ENCODE measurements at regions not wholly inside any gene's neighbourhood (a gene's known extent, or its start where the extent isn't known, plus 50 kb on each side); places are given as distances from the start of the nearest gene placed in this dataset.
"Not testable (repeated sequence)": the region's sequence is repeated elsewhere in the genome, so short reads cannot be mapped to it uniquely, and the experiment has no call there.

DNA sequence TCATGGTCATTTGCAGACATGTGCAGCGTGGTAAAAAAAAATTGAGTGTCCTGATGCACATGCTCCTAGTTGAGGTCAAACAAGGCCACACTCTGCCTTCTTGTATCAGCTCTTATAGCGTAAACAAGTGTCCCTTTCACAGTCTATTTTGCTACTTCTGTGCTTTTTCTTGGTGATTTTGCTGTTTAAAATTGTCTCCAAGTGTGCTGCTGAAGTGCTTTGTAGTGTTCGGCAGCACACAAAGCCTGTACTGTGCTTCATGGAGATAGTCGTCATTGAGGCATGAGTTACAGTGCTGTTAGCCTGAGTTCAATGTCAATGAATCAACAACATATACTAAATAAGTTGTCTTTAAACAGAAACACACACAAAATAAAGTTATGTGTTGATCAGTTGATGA, 690.4 kb upstream of the MEF2C start:
- no peak for DNase-seq (ENCODE audit: low spot score)

GRCh38 chr5:89572696-89573095, 689.7 kb upstream of the MEF2C start:
- DNase-seq (ENCODE audit: low spot score), result no peak

- DNase-seq (ENCODE audit: low spot score), result no peak
Measured at GRCh38 chr5:89570557-89570956, 687.6 kb upstream of the MEF2C start.

GRCh38 chr5:89566340-89566739, 683.4 kb upstream of the MEF2C start:
- no peak for DNase-seq (ENCODE audit: low spot score)

DNA sequence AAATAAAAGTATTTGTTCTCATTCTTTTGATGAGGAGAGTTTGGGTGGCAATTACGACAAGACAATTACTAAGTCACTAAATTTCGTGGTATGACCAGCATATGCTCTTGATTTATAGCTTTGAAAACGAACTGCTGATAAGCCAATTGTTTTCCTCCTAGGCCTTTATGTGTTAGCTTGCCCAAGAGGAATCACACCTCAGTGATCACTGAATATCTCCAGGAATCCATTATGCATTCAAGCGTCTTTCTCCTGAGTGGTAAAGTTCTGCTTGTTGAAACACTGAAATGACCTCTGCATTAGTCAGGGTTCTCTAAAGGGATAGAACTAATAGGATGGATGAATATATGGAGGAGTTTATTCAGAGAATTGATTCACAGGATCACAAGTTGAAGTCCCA, 677.7 kb upstream of the MEF2C start:
- no peak for DNase-seq (ENCODE audit: low spot score)

DNA sequence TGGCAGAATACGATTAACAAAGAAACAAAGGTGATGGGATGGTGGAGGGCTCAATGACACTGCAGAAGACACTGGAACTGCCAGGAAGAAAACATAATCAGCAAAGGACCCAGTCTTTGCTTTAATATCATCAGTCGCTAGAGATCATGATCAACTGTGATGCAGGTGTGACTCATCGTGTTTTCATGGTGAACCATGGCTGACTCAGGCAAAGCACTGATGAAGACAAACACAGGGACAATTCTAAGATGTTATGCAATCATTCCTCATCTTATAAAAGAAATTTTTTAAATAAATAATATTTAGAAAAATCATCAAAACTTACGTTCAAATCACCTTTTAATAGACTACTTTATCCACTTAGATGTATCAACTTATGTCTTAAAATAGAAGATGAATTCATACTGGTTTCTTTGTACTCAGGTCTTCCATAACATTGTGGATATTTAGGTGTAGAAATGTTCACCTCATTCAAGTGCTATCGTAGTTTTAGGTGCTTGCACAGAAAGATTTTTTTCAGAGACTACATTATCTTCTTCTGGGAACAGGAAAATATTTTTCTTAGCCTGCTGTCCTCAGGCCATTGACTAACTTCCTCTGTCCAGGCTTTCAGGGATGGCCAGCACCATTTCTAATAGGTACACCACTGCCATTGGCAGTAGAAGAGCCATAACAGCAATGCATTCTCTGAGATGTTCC, 673.4 kb upstream of the MEF2C start:
- DNase-seq (ENCODE audit: low spot score), result no peak

GRCh38 chr5:89546657-89547056, 663.7 kb upstream of the MEF2C start:
- DNase-seq (ENCODE audit: low spot score), result no peak

GRCh38 chr5:89545626-89546025, 662.6 kb upstream of the MEF2C start:
- DNase-seq (ENCODE audit: low spot score), result no peak

GRCh38 chr5:89545076-89545475, 662.1 kb upstream of the MEF2C start:
- no peak for DNase-seq (ENCODE audit: low spot score)

- no peak for DNase-seq (ENCODE audit: low spot score)
Measured at GRCh38 chr5:89542736-89543135, 659.8 kb upstream of the MEF2C start.

DNA sequence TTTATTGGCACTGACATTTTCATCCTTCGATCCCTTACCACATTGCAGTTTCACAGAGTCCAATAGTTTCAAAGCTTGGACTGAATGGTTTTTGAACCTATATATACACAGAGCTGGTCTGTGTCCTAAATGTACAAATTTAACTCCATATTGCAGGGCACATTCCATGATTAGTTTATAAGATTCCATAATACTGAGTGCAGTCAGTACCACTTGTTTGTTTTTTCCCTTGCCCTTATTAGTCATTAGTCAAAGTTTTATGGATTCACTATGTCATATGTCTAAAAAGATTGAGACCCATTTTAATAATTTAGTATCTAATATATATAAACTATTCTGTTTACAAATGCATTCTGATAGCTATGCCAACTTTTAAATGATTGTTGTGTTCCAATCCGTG, 654.8 kb upstream of the MEF2C start:
- no peak for DNase-seq (ENCODE audit: low spot score)

- DNase-seq (ENCODE audit: low spot score), result no peak
Measured at GRCh38 chr5:89536020-89536419, 653.0 kb upstream of the MEF2C start.

DNA sequence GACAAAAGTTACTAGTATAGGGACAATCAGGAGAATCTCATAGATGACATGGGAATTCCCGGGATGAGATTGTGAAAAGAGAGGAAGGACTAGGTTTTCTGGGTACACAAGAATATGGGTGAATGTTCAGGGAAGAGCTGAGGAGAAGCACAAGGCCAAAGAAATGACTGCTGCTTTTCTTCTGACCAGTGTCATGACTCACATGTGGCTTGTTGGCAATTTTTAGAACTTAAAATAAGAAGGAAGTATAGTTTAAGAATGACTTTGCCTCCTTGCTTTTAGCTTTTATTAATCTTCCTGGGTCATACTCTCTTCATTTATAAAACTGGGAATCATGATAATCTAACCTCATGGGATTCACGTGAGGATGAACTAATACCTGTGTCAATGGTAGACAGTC, 652.4 kb upstream of the MEF2C start:
- no peak for DNase-seq (ENCODE audit: low spot score)

GRCh38 chr5:89534331-89534730, 651.3 kb upstream of the MEF2C start:
- DNase-seq (ENCODE audit: low spot score), result no peak

GRCh38 chr5:89524785-89525184, 641.8 kb upstream of the MEF2C start:
- no peak for DNase-seq (ENCODE audit: low spot score)

GRCh38 chr5:89523867-89524266, 640.9 kb upstream of the MEF2C start:
- DNase-seq (ENCODE audit: low spot score), result not testable (repeated sequence)

- DNase-seq (ENCODE audit: low spot score), result no peak
Measured at GRCh38 chr5:89520771-89521170, 637.8 kb upstream of the MEF2C start.

DNA sequence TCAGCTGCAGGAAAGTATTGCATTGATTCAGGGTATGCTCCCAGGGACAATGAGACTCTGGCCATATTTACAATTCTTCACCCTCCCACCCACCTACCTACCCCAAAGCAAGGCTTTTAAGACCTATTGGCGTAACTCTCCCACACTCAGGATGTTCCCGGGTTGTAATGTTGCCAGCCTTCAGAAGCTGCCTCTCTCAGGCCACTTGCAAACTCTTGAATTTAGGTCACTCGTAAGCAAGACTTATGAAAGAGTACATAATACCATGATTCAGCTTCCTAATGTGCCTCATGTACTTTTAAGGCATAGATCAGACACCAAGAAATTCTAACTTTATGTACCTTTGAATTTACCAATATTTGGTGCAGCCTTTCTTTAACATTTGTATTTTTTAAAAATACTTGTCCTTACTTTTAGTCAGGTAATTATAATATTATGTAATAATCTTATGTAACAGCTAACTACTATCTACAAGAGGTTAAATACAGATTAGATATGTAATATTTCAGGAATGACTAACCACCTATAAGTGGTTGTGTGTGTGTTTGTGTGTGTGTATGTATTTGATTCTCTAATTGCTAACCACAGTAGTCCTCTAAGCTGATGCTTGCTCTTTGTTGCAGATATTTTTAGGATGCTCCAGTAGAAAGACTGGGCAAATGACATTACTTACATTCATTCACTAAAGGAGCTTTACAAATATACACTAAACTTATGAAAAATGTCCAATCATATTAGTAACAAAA, 630.5 kb upstream of the MEF2C start:
- DNase-seq (ENCODE audit: low spot score), result no peak

GRCh38 chr5:89504051-89504450, 621.1 kb upstream of the MEF2C start:
- DNase-seq (ENCODE audit: low spot score), result no peak

DNA sequence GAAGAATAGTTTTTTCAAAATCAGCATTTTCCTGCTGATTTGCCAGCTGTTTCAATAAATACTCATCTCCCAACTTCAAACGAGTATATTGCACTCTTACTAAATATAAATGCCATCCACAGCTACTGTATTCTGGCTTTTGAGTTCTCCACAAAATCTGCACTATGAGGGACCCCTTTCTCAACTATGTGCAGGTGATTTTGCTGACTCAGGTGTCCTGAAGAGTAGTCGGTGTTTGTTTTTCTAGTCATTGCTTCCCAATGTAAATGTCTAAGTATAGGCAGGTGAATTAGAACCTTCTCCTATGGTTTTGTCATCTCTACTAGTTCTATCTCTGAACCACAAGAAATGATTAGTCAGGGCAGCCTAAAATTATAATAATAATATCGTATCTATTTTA, 616.8 kb upstream of the MEF2C start:
- no peak for DNase-seq (ENCODE audit: low spot score)

GRCh38 chr5:89498699-89499098, 615.7 kb upstream of the MEF2C start:
- no peak for DNase-seq (ENCODE audit: low spot score)

DNA sequence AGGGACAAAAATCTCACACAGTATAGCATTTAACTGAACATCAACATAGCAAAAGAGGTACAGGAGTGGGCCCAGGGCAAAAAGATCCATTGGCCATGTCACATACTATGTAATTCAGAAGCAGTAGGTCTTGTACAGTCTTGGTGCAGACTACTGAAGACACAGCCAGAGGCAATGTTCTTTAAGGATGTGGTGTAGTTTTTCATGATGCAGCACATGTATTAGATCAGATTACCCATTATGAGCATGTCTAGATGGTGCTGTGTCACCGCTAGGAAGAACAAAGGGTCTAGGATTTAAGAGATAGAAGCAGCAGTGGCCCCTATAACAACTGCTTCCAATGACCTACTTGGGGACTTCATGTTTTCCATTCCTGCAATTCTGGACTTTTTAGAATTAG, 610.4 kb upstream of the MEF2C start:
- no peak for DNase-seq (ENCODE audit: low spot score)

DNA sequence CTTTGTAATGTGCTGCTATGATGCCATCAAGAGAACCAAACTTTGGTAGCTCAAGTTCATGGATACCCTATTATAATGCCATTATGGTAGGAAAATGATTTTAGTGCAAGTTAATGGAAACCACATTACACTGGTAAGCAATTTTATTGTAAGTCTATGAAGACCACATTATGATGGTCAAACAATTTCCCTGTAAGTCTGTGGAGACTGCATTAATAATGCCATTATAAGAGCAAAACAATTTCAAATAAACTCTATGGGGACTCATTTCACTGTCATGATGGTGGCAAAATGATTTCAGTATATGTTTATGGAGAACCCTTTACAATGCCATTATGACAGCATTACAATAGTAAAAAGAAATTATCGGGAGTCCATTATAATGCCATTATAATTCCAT, 602.0 kb upstream of the MEF2C start:
- DNase-seq (ENCODE audit: low spot score), result no peak

Data from mesenteric fat pad (tissue), 1 donor.